GM23338 (cell line): ENCODE measurements at regions not wholly inside any gene's neighbourhood (a gene's known extent, or its start where the extent isn't known, plus 50 kb on each side); places are given as distances from the start of the nearest gene placed in this dataset.

Experiments
- ATAC-seq: fragments of 200-7000 bp; cut with Tn5 transposase; 3 replicates; pipeline ENCODE4 v1.9.1; 2020
- DNase-seq: peaks from one replicate; pipeline ENCODE4 v3.0.0-alpha.2; 2015; ENCODE audit warnings: low spot score
- H2AFZ ChIP-seq: fragments of 200-600 bp; sonication (generic); 2 replicates; pipeline ENCODE4 v1.8.0; 2016; ENCODE audit warnings: antibody characterized with exemption, mild to moderate bottlenecking, moderate library complexity
- H3F3A ChIP-seq: fragments of 200-600 bp; sonication (generic); replicated peaks from 2 replicates; pipeline ENCODE4 v1.8.0; 2017; ENCODE audit warnings: antibody characterized with exemption, mixed run types, low read depth
- H3K27ac ChIP-seq: fragments of 200-600 bp; sonication (generic); 2 replicates; pipeline ENCODE4 v1.6.1; 2016; ENCODE audit warnings: low read depth
- H3K27me3 ChIP-seq: fragments of 200-600 bp; sonication (generic); 2 replicates; pipeline ENCODE4 v1.8.0; 2016; ENCODE audit warnings: mild to moderate bottlenecking, mixed run types, moderate library complexity; ENCODE audit not compliant: insufficient read depth
- H3K36me3 ChIP-seq: fragments of 200-600 bp; sonication (generic); 2 replicates; pipeline ENCODE4 v1.8.0; 2016; ENCODE audit warnings: mild to moderate bottlenecking; ENCODE audit not compliant: insufficient read depth
- H3K4me1 ChIP-seq: fragments of 200-600 bp; sonication (generic); 2 replicates; pipeline ENCODE4 v1.8.0; 2016; ENCODE audit warnings: mild to moderate bottlenecking, moderate library complexity; ENCODE audit not compliant: insufficient read depth
- H3K4me2 ChIP-seq: fragments of 200-600 bp; sonication (generic); 2 replicates; pipeline ENCODE4 v1.7.1; 2017; ENCODE audit warnings: mixed run types
- H3K4me3 ChIP-seq: fragments of 200-600 bp; sonication (generic); 2 replicates; pipeline ENCODE4 v1.6.1; 2016; ENCODE audit warnings: mixed run types
- H3K79me2 ChIP-seq: fragments of 200-600 bp; sonication (generic); replicated peaks from 2 replicates; pipeline ENCODE4 v1.8.0; 2017; ENCODE audit warnings: mild to moderate bottlenecking; ENCODE audit not compliant: insufficient read depth
- H3K9me2 ChIP-seq: fragments of 200-600 bp; sonication (generic); 2 replicates; pipeline ENCODE4 v1.8.0; 2017; ENCODE audit not compliant: insufficient read depth
- H4K20me1 ChIP-seq: fragments of 200-600 bp; sonication (generic); replicated peaks from 2 replicates; pipeline ENCODE4 v1.8.0; 2017; ENCODE audit warnings: mild to moderate bottlenecking; ENCODE audit not compliant: insufficient read depth
- H3K27ac Mint-ChIP-seq: 2 replicates; pipeline ENCODE4 v1.8.0; 2020; ENCODE audit warnings: inconsistent platforms, mild to moderate bottlenecking, moderate library complexity, mixed read lengths
- H3K27me3 Mint-ChIP-seq: 3 replicates; pipeline ENCODE4 v1.8.0; 2022; ENCODE audit warnings: low read depth, mild to moderate bottlenecking, moderate library complexity, mixed read lengths, inconsistent platforms; ENCODE audit not compliant: insufficient read depth, poor library complexity
- H3K36me3 Mint-ChIP-seq: 3 replicates; pipeline ENCODE4 v1.8.0; 2021; ENCODE audit warnings: low read depth, mild to moderate bottlenecking, inconsistent platforms, moderate library complexity, mixed read lengths
- H3K4me1 Mint-ChIP-seq: 3 replicates; pipeline ENCODE4 v1.8.0; 2020; ENCODE audit warnings: mild to moderate bottlenecking, inconsistent platforms, mixed read lengths
- H3K4me3 Mint-ChIP-seq: 3 replicates; pipeline ENCODE4 v1.8.0; 2021; ENCODE audit warnings: moderate library complexity, mild to moderate bottlenecking, inconsistent platforms, mixed read lengths
- H3K9me3 Mint-ChIP-seq: 3 replicates; pipeline ENCODE4 v1.8.0; 2020; ENCODE audit warnings: moderate library complexity, mild to moderate bottlenecking, inconsistent platforms, mixed read lengths
- CREB1 ChIP-seq: fragments of 250-450 bp; sonication (Bioruptor Pico); IDR thresholded peaks from 2 replicates; pipeline ENCODE4 v1.5.0; 2020; ENCODE audit warnings: low read depth, mild to moderate bottlenecking, moderate library complexity
- CTCF ChIP-seq, 2 experiments: fragments of 200-600 bp in 1 of 2; sonication (generic) in 1 of 2; conservative IDR thresholded peaks; 2 replicates each; pipeline versions ENCODE4 v1.5.1 to v1.6.1; 2016 to 2017; ENCODE audit warnings: antibody characterized with exemption in 2 of 2, low read depth in 2 of 2, mild to moderate bottlenecking in 2 of 2, moderate library complexity in 1 of 2
- EZH2 ChIP-seq: fragments of 200-600 bp; sonication (generic); IDR thresholded peaks from one replicate; pipeline ENCODE4 v1.8.0; 2017; ENCODE audit warnings: antibody characterized with exemption, mild to moderate bottlenecking, low read depth; ENCODE audit not compliant: unreplicated experiment
- EZH2phosphoT487 ChIP-seq: fragments of 200-600 bp; sonication (generic); IDR thresholded peaks from one replicate; pipeline ENCODE4 v1.8.1; 2018; ENCODE audit warnings: antibody characterized with exemption; ENCODE audit not compliant: unreplicated experiment
- JUNB ChIP-seq: IDR thresholded peaks from one replicate; pipeline ENCODE4 v1.6.1; 2016; ENCODE audit warnings: antibody characterized with exemption; ENCODE audit not compliant: unreplicated experiment
- STAT1 ChIP-seq: IDR thresholded peaks from one replicate; pipeline ENCODE4 v1.6.1; 2016; ENCODE audit warnings: antibody characterized with exemption; ENCODE audit not compliant: unreplicated experiment
- ZNF114 ChIP-seq: fragments of 250-450 bp; sonication (Bioruptor Pico); IDR thresholded peaks from 2 replicates; pipeline ENCODE4 v1.5.0; 2020; ENCODE audit warnings: mild to moderate bottlenecking, moderate library complexity
- ZNF331 ChIP-seq: fragments of 250-450 bp; sonication (Bioruptor Pico); IDR thresholded peaks from 2 replicates; pipeline ENCODE4 v1.5.0; 2020; ENCODE audit warnings: low read depth, mild to moderate bottlenecking, moderate library complexity
- ZNF462 ChIP-seq: fragments of 250-450 bp; sonication (Bioruptor Pico); IDR thresholded peaks from 2 replicates; pipeline ENCODE4 v1.5.0; 2020; ENCODE audit warnings: mild to moderate bottlenecking, moderate library complexity
- TF ChIP-seq, protein P1 (sequence below): IDR thresholded peaks from one replicate; pipeline ENCODE4 v1.6.1; 2018; ENCODE audit warnings: antibody characterized with exemption; ENCODE audit not compliant: unreplicated experiment
- TF ChIP-seq, protein P2 (sequence below): IDR thresholded peaks from 2 replicates; pipeline ENCODE4 v1.6.1; 2016; ENCODE audit warnings: antibody characterized with exemption

DNA sequence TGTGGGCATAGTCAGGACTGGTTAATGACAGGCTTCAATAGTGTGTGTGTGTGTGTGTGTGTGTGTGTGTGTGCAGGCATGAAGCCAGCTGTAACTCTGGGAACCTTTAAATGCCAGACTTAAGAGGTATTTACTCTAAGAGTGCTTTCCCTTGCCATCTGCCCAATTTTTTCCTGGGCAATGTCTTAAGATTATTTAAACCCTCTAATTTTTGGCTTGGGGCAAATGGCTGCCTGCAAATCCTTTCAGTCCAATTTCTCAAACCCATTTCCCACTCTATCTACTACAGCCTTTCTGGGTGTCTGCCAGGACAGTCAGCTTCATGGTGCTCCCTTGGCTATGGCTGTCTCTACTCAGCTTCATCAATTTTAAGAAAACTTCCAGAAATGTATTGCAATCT is 62.6 kb upstream of the C1GALT1 start (continued):
- no peak for TF ChIP-seq STAT1
- TF ChIP-seq EZH2phosphoT487, result no peak

GRCh38 chr7:7122033-7122478 is 60.3 kb upstream of the C1GALT1 start:
- Histone ChIP-seq H4K20me1 (no peaks in the 10 kb centered on the region), H3K9me2 (no peaks in the 10 kb centered on the region), H2AFZ (no peak overlapping the region), H3K36me3 (no peaks in the 10 kb centered on the region), H3K4me3 (no peak overlapping the region), H3K27me3 (no peaks in the 10 kb centered on the region), H3K79me2 (no peaks in the 10 kb centered on the region), H3F3A (no peaks in the 10 kb centered on the region), H3K4me2 (no peak overlapping the region), H3K27ac (no peak overlapping the region), H3K4me1 (no peaks in the 10 kb centered on the region)
- H3K4me1 Mint-ChIP-seq, result no peaks in the 10 kb centered on the region
- H3K9me3 Mint-ChIP-seq, result no peaks in the 10 kb centered on the region
- no peak for ATAC-seq
- no peaks in the 10 kb centered on the region for H3K36me3 Mint-ChIP-seq
- no peak for DNase-seq
- H3K4me3 Mint-ChIP-seq, result no peak overlapping the region
- TF ChIP-seq ZNF331 (CRISPR knock-in tag), result no peak
- TF ChIP-seq, protein P1, sequence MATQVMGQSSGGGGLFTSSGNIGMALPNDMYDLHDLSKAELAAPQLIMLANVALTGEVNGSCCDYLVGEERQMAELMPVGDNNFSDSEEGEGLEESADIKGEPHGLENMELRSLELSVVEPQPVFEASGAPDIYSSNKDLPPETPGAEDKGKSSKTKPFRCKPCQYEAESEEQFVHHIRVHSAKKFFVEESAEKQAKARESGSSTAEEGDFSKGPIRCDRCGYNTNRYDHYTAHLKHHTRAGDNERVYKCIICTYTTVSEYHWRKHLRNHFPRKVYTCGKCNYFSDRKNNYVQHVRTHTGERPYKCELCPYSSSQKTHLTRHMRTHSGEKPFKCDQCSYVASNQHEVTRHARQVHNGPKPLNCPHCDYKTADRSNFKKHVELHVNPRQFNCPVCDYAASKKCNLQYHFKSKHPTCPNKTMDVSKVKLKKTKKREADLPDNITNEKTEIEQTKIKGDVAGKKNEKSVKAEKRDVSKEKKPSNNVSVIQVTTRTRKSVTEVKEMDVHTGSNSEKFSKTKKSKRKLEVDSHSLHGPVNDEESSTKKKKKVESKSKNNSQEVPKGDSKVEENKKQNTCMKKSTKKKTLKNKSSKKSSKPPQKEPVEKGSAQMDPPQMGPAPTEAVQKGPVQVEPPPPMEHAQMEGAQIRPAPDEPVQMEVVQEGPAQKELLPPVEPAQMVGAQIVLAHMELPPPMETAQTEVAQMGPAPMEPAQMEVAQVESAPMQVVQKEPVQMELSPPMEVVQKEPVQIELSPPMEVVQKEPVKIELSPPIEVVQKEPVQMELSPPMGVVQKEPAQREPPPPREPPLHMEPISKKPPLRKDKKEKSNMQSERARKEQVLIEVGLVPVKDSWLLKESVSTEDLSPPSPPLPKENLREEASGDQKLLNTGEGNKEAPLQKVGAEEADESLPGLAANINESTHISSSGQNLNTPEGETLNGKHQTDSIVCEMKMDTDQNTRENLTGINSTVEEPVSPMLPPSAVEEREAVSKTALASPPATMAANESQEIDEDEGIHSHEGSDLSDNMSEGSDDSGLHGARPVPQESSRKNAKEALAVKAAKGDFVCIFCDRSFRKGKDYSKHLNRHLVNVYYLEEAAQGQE, result no peak
- TF ChIP-seq JUNB, result no peak
- TF ChIP-seq EZH2phosphoT487, result no peak
- TF ChIP-seq, protein P2, sequence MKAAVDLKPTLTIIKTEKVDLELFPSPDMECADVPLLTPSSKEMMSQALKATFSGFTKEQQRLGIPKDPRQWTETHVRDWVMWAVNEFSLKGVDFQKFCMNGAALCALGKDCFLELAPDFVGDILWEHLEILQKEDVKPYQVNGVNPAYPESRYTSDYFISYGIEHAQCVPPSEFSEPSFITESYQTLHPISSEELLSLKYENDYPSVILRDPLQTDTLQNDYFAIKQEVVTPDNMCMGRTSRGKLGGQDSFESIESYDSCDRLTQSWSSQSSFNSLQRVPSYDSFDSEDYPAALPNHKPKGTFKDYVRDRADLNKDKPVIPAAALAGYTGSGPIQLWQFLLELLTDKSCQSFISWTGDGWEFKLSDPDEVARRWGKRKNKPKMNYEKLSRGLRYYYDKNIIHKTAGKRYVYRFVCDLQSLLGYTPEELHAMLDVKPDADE, result no peak
- no peak for TF ChIP-seq CTCF (conservative IDR thresholded peaks at IDR 0.05; ENCODE audit: low read depth in 2 of 2)
- TF ChIP-seq ZNF462, result no peak
- no peak for TF ChIP-seq ZNF114 (CRISPR knock-in tag)
- no peak for TF ChIP-seq EZH2
- TF ChIP-seq CREB1 (CRISPR knock-in tag), result no peak
- no peak for TF ChIP-seq STAT1
- H3K27me3 Mint-ChIP-seq, result peaks cover 3% of the 10 kb centered on the region
- H3K27ac Mint-ChIP-seq, result no peak overlapping the region
